ENCODE measurements at regions not wholly inside any gene's neighbourhood (a gene's known extent, or its start where the extent isn't known, plus 50 kb on each side); places are given as distances from the start of the nearest gene placed in this dataset.

GRCh38 chr3:78540485-78540884 is 1227.3 kb downstream of the ROBO1 start:
- TF ChIP-seq CTCF (IDR thresholded peaks at IDR 0.05; ENCODE audit: low read depth, low read length): no peak

GRCh38 chr3:78545827-78546226 is 1222.0 kb downstream of the ROBO1 start:
- H3K4me3 ChIP-seq (replicated peaks in 1 of 2; ENCODE audit: low read depth in 2 of 2, low read length in 2 of 2): no peak overlapping the region
- no peak for DNase-seq (ENCODE audit: low read depth in 2 of 2)
- TF ChIP-seq CTCF (IDR thresholded peaks at IDR 0.05; ENCODE audit: low read depth, low read length): no peak

More at GRCh38 chr3:78540485-78540884, 1227.3 kb downstream of the ROBO1 start:
- no peak overlapping the region for H3K4me3 ChIP-seq (replicated peaks in 1 of 2; ENCODE audit: low read depth in 2 of 2, low read length in 2 of 2)
- no peak for DNase-seq (ENCODE audit: low read depth in 2 of 2)

Data from cardiac fibroblast (primary cell).